Stomach (tissue), 8 donors: ENCODE measurements at regions not wholly inside any gene's neighbourhood (a gene's known extent, or its start where the extent isn't known, plus 50 kb on each side); places are given as distances from the start of the nearest gene placed in this dataset.

Source experiments
- DNase-seq, 2 donors: peaks; one replicate each; pipeline versions ENCODE4 v3.0.0 to v3.0.0-alpha.2; 2013 to 2019
- H3K27ac ChIP-seq, 5 donors: fragments of 200-600 bp in 4 of 5; sonication (generic) in 4 of 5; one replicate each; pipeline ENCODE4 v1.5.1; 2013 to 2019; ENCODE audit warnings: mild to moderate bottlenecking in 1 of 5, moderate library complexity in 1 of 5
- H3K27me3 ChIP-seq, 3 donors: fragments of 200-600 bp; sonication (generic); one replicate each; pipeline ENCODE4 v1.5.1; 2017 to 2019; ENCODE audit warnings: mixed run types in 1 of 3
- H3K36me3 ChIP-seq, 4 donors: fragments of 200-600 bp; sonication (generic); 1 replicate in 3 of 4; 2 replicates in 1 of 4; pipeline ENCODE4 v1.5.1; 2016 to 2019
- H3K4me1 ChIP-seq, 4 donors: fragments of 200-600 bp; sonication (generic); one replicate each; pipeline ENCODE4 v1.5.1; 2016 to 2019
- H3K4me3 ChIP-seq, 4 donors: fragments of 200-600 bp; sonication (generic) in 3 of 4; one replicate each; pipeline ENCODE4 v1.5.1; 2016 to 2019; ENCODE audit warnings: mild to moderate bottlenecking in 1 of 4
- H3K9me3 ChIP-seq, 4 donors: fragments of 200-600 bp; sonication (generic); one replicate each; pipeline ENCODE4 v1.5.1; 2016 to 2019
- EP300 ChIP-seq: sonication (generic); formaldehyde crosslinking; IDR thresholded peaks from one replicate; pipeline ENCODE4 v1.6.1; 2017; ENCODE audit warnings: antibody characterized with exemption
- POLR2A ChIP-seq, 4 donors: fragments of 450-650 bp; IDR thresholded peaks; one replicate each; pipeline ENCODE4 v1.6.1; 2016; ENCODE audit warnings: antibody characterized with exemption in 4 of 4, control low read depth in 2 of 4, mild to moderate bottlenecking in 1 of 4, moderate library complexity in 1 of 4
- POLR2AphosphoS5 ChIP-seq, 3 donors: sonication (generic); formaldehyde crosslinking; IDR thresholded peaks; one replicate each; pipeline ENCODE4 v1.6.1; 2016; ENCODE audit warnings: antibody characterized with exemption in 3 of 3
- WGBS, 5 donors: extraction: QIAGEN DNeasy Blood & Tissue Kit in 3 of 5; methylation state at CpG; one replicate each; pipeline versions ENCODE4 v1.1.5 to v1.1.7; 2013 to 2018; 5-methylcytosine and 5-hydroxymethylcytosine counted together
- intact Hi-C: fragments of 100-400 bp; cut with DNase I; formaldehyde crosslinking; loops from one replicate; pipeline ENCODE4 v1.15.1; 2023; ENCODE audit warnings: low total_unique reads
- TF ChIP-seq, protein P1 (sequence below), 7 experiments: fragments of 450-650 bp in 4 of 7; fragments of 200-600 bp in 3 of 7; sonication (generic) in 3 of 7; IDR thresholded peaks; one replicate each; pipeline ENCODE4 v1.5.1; 2016 to 2019; ENCODE audit warnings: antibody characterized with exemption in 7 of 7, control low read depth in 2 of 7, mild to moderate bottlenecking in 1 of 7
- donor health status: healthy with polysubstance abuse.
- donor health status: Bipolar disorder and iron deficiency.
- donor health status: healthy.

DNA sequence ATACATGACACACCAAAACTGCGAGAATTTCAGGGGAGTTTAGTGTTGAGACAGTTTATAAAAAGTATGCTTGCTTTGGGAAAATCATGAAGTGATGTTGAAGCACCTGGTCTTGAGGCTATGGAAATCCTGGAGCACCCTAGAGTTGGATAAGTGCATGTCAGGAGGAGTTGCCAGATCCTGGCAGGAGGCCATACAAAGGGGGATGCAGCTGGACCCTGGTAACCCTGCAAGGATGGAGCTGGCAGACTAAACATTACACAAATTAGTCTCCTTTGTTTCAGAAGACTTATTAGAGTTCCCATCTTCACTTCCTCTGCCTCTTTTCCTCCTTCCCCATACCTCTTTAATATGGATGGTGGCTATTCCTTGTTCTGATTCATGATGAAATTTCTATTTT is 907.0 kb downstream of the BCL11B start:
- Histone ChIP-seq H3K36me3 (no peaks in the 10 kb centered on the region), H3K4me3 (no peak overlapping the region), H3K9me3 (peaks cover 0 to 7% (median 2%) of the 10 kb centered on the region in 4 donors), H3K27ac (no peak overlapping the region), H3K4me1 (no peaks in the 10 kb centered on the region), H3K27me3 (peaks cover 0 to 10% (median 0%) of the 10 kb centered on the region in 3 donors)
- WGBS, 5 donors: 41 to 86% (median 70%) methylated on average over 1 of the region's 1 CpG
- TF ChIP-seq, protein P1, sequence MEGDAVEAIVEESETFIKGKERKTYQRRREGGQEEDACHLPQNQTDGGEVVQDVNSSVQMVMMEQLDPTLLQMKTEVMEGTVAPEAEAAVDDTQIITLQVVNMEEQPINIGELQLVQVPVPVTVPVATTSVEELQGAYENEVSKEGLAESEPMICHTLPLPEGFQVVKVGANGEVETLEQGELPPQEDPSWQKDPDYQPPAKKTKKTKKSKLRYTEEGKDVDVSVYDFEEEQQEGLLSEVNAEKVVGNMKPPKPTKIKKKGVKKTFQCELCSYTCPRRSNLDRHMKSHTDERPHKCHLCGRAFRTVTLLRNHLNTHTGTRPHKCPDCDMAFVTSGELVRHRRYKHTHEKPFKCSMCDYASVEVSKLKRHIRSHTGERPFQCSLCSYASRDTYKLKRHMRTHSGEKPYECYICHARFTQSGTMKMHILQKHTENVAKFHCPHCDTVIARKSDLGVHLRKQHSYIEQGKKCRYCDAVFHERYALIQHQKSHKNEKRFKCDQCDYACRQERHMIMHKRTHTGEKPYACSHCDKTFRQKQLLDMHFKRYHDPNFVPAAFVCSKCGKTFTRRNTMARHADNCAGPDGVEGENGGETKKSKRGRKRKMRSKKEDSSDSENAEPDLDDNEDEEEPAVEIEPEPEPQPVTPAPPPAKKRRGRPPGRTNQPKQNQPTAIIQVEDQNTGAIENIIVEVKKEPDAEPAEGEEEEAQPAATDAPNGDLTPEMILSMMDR (IDR thresholded peaks at IDR 0.05): no peak
- TF ChIP-seq EP300 (no peak), POLR2AphosphoS5 (IDR thresholded peaks at IDR 0.05) (no peak), POLR2A (IDR thresholded peaks at IDR 0.05) (no peak)
- DNase-seq: no peak
- intact Hi-C loops: no loop called here

DNA sequence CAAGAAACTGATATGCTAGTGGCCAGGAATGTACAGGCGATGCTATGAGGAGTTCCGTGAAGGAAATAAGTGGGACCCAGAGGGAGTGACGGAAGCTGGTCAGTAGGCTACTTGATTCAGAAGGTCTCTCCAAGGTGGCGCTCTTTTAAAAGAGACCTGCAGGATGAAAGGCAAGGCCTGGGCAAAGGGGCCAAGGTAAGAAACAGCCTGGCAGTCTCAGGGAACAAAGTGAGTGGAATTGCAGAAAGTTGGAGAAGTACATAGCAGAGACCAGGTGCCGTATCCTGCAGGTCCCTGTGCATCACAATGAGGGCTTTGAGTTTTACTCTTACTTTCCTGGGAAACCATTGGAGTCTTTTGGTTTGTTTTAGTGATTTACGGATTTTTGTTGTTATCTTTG is 905.6 kb downstream of the BCL11B start:
- no peak for DNase-seq
- no peak overlapping the region for H3K27ac ChIP-seq
- no peak overlapping the region for H3K4me3 ChIP-seq
- no peaks in the 10 kb centered on the region for H3K27me3 ChIP-seq
- peaks cover 0 to 4% (median 0%) of the 10 kb centered on the region in 4 donors for H3K9me3 ChIP-seq
- WGBS, 5 donors: 85 to 91% (median 86%) methylated on average over 6 of the region's 6 CpGs
- no peaks in the 10 kb centered on the region for H3K4me1 ChIP-seq
- intact Hi-C loops: no loop called here
- H3K36me3 ChIP-seq: no peaks in the 10 kb centered on the region
- no peak for TF ChIP-seq POLR2A (IDR thresholded peaks at IDR 0.05)

DNA sequence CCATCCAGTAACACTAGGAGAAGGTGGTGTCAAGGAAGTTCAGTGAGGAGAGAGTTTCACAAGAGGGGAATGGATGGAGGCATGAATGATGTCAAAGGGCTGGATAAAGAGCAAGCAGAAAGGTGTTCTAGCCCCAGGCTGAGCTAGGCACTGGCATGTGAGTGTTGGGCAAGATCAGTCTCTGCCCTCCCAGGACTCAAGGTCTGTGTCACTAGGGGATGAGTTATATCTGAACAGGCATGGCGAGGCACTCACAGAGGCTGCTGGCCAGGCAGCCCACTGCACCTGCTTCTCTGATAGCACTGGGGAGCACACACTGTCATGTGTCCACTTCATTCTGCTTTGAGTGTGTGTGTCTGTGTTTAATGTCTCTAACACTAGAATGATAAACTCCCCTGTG is 903.8 kb downstream of the BCL11B start:
- DNase-seq: no peak
- Histone ChIP-seq H3K27ac (no peak overlapping the region), H3K4me1 (no peaks in the 10 kb centered on the region), H3K4me3 (no peak overlapping the region), H3K27me3 (no peaks in the 10 kb centered on the region), H3K36me3 (no peaks in the 10 kb centered on the region), H3K9me3 (peaks cover 0 to 4% (median 0%) of the 10 kb centered on the region in 4 donors)
- intact Hi-C loops: no loop called here
- WGBS, 5 donors: 53 to 88% (median 80%) methylated on average over 1 of the region's 1 CpG
- TF ChIP-seq, protein P1 (IDR thresholded peaks at IDR 0.05): no peak
- no peak for TF ChIP-seq POLR2A (IDR thresholded peaks at IDR 0.05)
- TF ChIP-seq EP300: no peak
- TF ChIP-seq POLR2AphosphoS5 (IDR thresholded peaks at IDR 0.05): no peak

DNA sequence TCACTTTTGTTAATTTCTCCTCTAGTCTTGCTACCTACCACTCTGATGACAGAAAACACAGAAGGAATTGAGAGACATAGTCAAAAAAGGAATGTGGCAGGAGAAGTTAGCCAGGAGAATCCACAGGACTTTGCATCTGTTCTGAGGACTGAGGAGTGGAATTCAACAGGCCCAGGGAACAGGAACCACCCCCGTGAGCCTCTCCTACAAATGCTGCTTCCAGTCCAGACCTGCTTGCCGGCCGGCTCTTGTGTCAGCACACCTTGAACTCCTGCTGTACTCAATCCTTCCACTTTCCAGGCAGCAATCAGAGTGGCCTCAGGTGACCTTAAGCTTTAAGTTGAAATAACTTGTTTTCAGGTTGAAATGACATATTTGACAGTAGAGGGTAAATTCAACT is 903.1 kb downstream of the BCL11B start:
- peaks cover 0 to 4% (median 0%) of the 10 kb centered on the region in 4 donors for H3K9me3 ChIP-seq
- intact Hi-C loops: no loop called here
- WGBS, 5 donors: 65 to 79% (median 74%) methylated on average over 3 of the region's 3 CpGs
- DNase-seq: no peak
- H3K4me1 ChIP-seq: no peaks in the 10 kb centered on the region
- H3K27me3 ChIP-seq: no peaks in the 10 kb centered on the region
- no peaks in the 10 kb centered on the region for H3K36me3 ChIP-seq
- TF ChIP-seq POLR2AphosphoS5 (IDR thresholded peaks at IDR 0.05) (no peak), POLR2A (IDR thresholded peaks at IDR 0.05) (no peak), EP300 (no peak)
- TF ChIP-seq, protein P1 (IDR thresholded peaks at IDR 0.05): no peak
- no peak overlapping the region for H3K4me3 ChIP-seq
- H3K27ac ChIP-seq: no peak overlapping the region

DNA sequence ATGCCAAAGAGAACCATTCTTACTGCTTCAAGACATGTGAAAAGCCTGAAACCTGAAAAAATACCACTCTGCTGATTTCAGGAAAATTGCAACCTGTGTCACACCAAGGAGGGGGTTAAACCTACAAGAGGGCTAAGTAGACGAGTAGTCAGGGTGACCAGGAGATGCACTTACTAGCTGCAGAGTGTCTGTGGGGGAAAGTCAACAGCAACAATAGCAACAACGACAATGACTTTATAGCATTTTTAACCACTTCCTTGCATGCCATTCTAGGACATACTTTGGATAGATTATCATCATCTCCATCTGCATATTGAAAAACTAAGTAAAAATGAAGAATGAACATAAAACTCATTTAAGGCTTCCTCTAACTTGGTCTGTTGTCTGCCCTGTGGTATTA is 902.7 kb downstream of the BCL11B start:
- H3K4me3 ChIP-seq: no peak overlapping the region
- WGBS, 5 donors: 54 to 65% (median 59%) methylated on average over 2 of the region's 2 CpGs
- TF ChIP-seq, protein P1 (IDR thresholded peaks at IDR 0.05): no peak
- TF ChIP-seq EP300: no peak
- TF ChIP-seq POLR2A (IDR thresholded peaks at IDR 0.05): no peak
- TF ChIP-seq POLR2AphosphoS5 (IDR thresholded peaks at IDR 0.05): no peak
- intact Hi-C loops: no loop called here
- H3K27me3 ChIP-seq: no peaks in the 10 kb centered on the region
- no peak for DNase-seq
- H3K36me3 ChIP-seq: no peaks in the 10 kb centered on the region
- H3K27ac ChIP-seq: no peak overlapping the region
- H3K4me1 ChIP-seq: no peaks in the 10 kb centered on the region
- H3K9me3 ChIP-seq: peaks cover 0 to 4% (median 0%) of the 10 kb centered on the region in 4 donors
